ENCODE measurements at regions not wholly inside any gene's neighbourhood (a gene's known extent, or its start where the extent isn't known, plus 50 kb on each side); places are given as distances from the start of the nearest gene placed in this dataset.

DNA sequence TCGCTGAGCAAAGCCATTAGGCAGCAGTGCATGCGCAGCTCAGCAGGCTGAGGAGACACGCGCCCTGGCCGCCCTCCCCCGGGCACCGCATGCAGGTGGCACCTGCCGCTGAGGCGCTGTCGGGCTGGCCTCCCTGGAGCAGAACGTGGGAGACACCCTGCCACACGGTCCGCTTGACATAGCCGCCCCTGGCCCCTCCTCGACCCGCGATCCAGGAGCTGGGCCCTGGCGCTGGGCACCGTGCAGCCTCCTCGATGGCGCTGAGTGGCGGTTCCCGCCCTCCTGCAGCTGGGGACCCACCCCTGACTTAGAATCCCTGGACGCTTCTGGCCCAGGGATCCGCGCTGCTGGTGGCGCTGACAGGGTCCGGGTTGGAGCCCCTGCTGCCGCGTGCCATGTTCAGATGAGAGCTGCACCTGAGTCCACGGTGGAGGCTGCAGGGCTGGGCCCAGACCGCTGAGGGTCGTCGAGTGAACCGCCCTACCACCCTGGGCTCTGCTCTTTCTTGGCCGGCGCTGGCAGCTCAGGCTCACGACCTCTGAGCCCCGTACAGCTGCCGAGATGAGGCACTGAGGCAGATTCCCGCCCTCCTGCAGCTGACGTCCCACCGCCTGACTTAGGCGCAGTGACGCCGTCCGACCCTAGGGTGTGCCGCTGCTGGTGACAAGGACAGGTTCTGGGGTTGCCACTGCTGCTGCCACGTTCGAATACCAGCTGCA, 116.8 kb downstream of the OR13A1 start:
- no peak overlapping the region for H3K27ac ChIP-seq
- no peak overlapping the region for H3K4me3 ChIP-seq
- DNase-seq (ENCODE audit: low spot score): no peak
- TF ChIP-seq, protein P1, sequence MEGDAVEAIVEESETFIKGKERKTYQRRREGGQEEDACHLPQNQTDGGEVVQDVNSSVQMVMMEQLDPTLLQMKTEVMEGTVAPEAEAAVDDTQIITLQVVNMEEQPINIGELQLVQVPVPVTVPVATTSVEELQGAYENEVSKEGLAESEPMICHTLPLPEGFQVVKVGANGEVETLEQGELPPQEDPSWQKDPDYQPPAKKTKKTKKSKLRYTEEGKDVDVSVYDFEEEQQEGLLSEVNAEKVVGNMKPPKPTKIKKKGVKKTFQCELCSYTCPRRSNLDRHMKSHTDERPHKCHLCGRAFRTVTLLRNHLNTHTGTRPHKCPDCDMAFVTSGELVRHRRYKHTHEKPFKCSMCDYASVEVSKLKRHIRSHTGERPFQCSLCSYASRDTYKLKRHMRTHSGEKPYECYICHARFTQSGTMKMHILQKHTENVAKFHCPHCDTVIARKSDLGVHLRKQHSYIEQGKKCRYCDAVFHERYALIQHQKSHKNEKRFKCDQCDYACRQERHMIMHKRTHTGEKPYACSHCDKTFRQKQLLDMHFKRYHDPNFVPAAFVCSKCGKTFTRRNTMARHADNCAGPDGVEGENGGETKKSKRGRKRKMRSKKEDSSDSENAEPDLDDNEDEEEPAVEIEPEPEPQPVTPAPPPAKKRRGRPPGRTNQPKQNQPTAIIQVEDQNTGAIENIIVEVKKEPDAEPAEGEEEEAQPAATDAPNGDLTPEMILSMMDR (IDR thresholded peaks at IDR 0.05): no peak

DNA sequence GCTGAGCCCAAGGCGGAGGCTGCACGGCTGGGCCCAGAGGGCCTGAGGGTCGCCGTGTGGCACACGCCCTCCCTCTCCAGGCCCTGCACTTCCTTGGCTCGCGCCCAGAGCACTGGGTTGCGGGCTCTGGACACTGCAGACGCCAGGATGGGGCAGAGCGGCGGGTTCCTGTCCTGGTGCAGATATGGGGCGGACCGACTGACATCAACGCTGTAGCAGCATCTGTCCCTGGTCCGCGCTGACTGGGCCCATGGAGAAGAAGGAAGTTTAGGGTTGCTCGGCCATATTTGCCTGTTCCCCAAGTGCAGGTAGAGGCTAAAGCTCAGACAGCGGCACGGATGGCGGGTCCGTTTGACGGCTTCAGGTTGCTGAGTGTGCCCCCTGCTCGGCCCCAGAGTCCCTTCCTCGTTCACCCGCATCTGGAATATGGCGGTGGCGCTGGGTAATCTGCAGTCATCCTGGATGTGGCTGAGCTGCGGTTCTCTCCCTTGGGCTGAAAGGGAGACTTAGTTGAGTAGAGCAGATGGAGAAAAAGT, 116.1 kb downstream of the OR13A1 start:
- Histone ChIP-seq H3K4me3 (no peak overlapping the region), H3K27ac (no peak overlapping the region)
- TF ChIP-seq, protein P1 (IDR thresholded peaks at IDR 0.05): no peak
- no peak for DNase-seq (ENCODE audit: low spot score)

DNA sequence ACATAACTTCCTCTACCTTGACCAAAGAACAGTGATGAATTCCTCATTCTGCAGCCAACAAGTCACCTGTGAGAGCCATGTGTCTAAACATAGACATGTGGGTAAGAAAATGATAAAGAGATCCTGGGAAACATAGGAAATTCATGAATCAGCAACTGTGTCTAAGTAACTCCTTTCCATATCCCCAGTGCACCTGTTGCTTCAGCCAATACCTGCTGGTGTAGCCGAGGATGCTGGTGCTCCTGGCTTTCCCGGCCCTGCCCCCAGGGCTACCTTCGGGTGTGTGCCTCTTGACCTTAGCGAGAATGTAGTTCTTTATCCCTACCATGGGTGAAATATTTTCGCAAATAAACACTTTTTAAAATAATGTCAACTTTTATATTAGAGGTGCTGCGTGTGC, 114.1 kb downstream of the OR13A1 start:
- Histone ChIP-seq H3K27ac (no peak overlapping the region), H3K4me3 (no peak overlapping the region)
- TF ChIP-seq, protein P1 (IDR thresholded peaks at IDR 0.05): no peak
- DNase-seq (ENCODE audit: low spot score): no peak

DNA sequence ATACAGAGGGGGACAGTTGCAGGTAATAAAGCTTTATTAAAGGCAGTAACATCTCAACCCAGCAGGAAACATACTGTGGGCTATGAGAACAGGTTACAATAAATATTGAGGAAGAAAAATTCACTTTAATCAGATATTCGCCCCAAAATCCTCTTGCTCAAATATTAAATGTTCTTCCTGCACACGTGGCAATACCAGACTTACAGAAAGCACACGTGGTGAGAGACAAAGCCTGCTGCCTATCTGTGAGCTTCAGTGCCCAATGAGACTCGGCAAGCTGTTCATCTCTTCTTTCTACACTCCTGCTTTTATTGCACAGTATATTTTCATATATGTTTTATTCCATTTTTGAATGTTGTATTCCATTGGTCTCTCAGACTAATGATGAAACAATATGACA, 113.2 kb downstream of the OR13A1 start:
- DNase-seq (ENCODE audit: low spot score): no peak
- no peak overlapping the region for H3K27ac ChIP-seq
- no peak overlapping the region for H3K4me3 ChIP-seq
- TF ChIP-seq, protein P1 (IDR thresholded peaks at IDR 0.05): no peak

DNA sequence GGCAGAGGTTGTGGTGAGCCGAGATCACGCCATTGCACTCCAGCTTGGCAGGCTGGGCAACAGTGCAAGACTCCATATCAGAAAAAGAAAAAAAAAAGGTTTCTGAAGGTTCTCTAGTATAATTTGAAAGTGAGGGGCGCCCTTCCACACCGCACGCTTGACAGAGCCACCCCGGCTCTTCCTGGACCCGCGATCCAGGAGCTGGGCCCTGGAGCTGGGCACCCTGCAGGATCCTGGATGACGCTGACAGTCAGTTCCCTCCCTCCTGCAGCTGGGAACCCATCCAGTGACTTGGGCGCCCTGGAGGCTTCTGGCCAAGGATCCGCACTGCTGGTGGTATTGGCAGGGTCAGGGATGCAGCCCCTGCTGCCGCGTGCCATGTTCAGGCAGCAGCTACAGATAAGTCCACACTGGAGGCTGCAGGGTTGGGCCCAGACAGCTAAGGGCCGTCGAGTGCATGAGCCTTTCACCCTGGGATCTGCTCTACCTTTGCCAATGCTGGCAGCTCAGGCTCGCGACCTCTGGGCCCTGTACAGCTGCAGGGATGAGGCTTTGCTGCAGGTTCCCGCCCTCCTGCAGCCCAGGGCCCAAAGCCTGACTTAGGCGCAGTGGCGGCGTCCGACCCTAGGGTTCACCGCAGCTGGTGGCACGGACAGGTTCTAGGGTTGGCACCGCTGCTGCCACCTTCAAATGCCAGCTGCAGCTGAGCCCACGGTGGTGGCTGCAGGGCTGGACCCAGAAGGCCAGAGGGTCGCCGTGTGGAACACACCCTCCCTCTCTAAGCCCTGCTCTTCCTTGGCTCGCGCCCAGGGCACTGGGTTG, 110.2 kb downstream of the OR13A1 start:
- DNase-seq (ENCODE audit: low spot score): no peak
- no peak overlapping the region for H3K4me3 ChIP-seq

DNA sequence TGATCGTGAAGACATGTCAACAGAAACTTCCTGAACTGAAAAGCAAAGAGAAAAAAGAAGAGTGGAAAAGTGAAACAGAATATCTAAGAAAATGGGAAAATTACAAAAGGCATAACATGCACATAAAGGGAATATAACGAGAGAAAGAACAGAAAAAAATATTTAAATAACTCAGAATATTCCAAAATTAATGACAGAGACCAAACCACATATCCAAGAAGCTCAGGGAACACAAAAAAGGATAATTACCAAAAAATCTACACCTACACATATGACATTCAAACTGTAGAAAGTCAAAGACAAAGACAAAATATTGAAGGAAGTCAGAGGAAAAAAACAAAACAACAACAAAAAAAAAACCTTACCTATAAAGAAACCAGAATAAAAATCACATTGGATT, 105.5 kb downstream of the OR13A1 start:
- H3K4me3 ChIP-seq: no peak overlapping the region
- TF ChIP-seq, protein P1 (IDR thresholded peaks at IDR 0.05): no peak
- DNase-seq (ENCODE audit: low spot score): no peak
- no peak overlapping the region for H3K27ac ChIP-seq

More for the DNA sequence above, 110.2 kb downstream of the OR13A1 start:
- TF ChIP-seq, protein P1 (IDR thresholded peaks at IDR 0.05): no peak
- no peak overlapping the region for H3K27ac ChIP-seq
